NCI-H2107 (cell line): ENCODE measurements at regions not wholly inside any gene's neighbourhood (a gene's known extent, or its start where the extent isn't known, plus 50 kb on each side); places are given as distances from the start of the nearest gene placed in this dataset.
A peak's percentile ranks its signal among the peaks of the same experiment; 100 is the strongest.
"Not testable (repeated sequence)": the region's sequence is repeated elsewhere in the genome, so short reads cannot be mapped to it uniquely, and the experiment has no call there.

ENCODE experiments used
- DNase-seq: peaks from one replicate; lab custom pipeline; 2025; lab: John Stamatoyannopoulos, UW

DNA sequence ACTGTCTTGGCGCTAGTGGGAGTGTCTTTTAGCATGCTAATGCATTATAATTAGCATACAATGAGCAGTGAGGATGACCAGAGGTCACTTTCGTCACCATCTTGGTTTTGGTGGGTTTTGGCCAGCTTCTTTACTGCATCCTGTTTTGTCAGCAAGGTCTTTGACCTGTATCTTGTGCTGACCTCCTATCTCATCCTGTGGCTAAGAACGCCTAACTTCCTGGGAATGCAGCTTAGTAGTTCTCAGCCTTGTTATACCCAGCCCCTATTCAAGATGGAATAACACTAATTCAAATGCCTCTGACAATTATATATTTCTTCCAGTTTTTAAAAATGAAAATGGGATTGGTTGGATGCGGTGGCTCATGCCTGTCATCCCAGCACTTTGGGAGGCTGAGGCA is 92.0 kb upstream of the TMTC4 start:
- DNase-seq: not testable (repeated sequence)

DNA sequence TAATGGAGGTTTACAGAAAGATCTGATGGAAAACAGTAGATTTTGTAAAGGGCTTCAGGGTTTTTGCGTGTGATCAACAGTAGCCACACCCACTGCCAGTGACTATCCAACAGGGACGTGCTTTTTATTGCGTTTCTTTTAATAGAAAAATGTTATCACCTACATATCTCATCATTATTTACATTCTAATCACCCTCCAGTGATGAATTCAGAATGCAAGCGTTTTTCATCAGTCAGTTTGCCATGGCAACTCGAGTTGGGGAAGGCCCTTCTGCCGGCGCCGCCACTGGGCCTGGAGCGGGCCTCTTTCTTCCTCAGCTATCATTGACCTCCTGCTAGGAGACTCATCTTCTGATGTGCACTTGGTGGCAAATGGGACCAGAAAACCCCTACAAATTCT is 90.3 kb upstream of the TMTC4 start:
- DNase-seq: no peak

DNA sequence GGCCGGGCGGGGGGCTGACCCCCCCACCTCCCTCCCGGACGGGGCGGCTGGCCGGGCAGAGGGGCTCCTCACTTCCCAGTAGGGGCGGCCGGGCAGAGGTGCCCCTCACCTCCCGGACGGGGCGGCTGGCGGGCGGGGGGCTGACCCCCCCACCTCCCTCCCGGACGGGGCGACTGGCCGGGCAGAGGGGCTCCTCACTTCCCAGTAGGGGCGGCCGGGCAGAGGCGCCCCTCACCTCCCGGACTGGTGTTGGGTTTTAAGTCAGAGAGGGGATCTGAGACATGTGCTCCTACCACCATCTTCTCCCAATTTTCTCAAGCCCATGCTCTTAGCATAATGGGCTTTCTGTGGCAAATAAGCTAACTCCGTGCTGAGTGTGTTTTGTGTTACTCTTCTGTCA is 87.5 kb upstream of the TMTC4 start:
- not testable (repeated sequence) for DNase-seq

DNA sequence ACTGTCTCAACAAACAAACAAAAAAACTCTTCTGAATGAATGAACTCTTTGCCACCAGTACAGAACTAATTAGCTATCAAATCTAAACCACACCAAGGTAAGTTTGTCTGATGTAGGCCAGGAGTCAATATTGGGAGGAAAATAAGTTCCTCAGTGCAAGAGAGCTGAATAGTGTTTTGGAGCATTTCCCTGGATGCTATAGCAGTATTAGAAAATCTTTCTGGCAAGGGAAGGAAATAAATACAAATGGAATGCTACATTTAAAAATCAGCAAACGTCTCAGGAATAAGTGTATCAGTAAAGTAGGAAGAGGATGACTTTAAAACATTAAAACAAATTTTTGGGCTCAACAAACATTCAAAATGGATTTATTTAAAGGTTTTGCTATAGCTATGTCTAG is 81.3 kb upstream of the TMTC4 start:
- no peak for DNase-seq

DNA sequence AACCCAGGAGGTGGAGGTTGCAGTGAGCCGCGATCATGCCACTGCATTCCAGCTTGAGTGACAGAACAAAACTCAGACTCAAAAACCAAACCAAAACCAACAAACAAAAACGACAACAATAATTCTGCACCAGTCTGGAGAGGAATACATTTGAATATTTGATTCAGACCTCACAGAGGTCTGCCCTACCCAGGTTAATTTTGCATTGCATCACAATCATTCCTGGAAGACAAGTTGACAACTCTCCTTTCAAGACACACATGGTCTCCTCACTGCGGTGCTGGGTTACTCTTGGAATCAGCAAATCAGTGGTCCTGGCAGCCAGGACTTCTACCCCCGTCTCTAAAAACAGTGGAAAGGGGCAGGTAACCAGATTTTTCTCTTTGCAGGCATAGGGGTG is 79.9 kb upstream of the TMTC4 start:
- DNase-seq: no peak

DNA sequence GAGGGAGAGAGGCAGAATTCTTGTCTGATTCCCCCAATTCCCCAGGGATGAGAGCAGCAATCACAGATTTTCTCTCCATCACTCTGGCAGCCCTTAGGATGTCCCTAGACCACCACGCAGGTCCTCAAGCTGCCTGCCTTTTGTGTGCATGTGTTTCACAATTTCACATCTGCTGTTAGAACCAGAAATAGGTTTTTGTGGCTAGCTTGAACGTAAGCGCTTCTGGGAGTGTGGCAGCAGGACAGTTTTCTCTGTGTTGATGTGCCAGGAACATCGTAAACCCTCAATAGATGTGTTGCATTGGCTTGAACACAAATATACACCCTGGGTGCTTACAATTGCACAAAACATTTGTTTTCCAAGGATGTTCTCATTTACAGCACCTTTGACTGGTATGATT is 78.8 kb upstream of the TMTC4 start:
- no peak for DNase-seq

DNA sequence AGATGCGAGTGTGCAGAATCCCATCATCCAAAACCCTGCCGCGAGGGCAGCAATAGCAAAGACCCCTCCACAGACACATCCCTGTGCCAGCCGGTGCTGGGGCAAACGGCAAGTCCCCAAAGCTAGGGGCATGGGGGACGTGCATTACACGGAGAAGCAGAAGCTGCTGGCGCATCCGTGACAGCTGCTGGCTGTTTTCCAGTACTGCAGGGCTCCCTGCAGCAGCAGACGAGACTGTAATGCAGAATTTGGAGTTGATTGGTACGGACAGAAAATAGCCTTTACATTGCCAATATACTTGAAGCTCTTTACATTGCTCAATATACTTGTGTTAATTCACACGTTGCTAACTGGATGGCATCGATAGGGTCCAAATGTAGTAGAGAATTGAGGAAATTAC is 77.2 kb upstream of the TMTC4 start:
- peak; percentile 13 for DNase-seq

DNA sequence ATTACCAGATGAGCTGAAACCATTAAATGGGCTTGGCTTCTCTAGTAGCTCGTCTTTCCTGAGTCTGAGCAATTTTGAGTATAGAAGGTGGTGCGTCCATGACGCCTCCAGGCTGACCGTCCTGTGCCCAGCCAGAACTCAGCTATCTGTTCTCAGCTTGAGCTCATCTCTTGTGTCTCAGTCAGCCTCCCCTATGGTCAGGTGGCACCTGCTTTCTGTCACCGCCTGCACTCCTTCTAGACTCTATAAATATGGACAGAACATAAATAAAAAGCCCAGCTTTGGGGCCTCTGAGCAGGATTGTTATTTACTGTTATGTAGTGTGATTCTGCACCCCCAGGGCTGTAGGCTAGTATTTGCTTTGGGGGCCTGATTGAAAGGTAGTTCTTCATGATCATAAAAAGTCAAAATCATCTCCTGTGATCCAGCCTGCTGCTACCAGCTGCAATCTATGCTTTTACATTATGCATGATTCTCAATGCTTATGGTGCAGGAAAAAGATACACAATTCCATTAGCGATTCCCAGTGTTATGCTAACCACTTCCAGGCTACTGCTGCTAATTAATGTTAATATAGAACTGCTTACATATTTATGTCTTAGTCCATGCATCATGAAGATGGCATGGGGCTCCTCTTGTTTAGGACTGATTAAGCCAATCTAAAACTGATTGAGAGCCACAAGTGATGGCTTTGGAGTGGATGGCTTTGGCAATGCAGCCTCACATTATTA is 72.5 kb upstream of the TMTC4 start:
- no peak for DNase-seq

DNA sequence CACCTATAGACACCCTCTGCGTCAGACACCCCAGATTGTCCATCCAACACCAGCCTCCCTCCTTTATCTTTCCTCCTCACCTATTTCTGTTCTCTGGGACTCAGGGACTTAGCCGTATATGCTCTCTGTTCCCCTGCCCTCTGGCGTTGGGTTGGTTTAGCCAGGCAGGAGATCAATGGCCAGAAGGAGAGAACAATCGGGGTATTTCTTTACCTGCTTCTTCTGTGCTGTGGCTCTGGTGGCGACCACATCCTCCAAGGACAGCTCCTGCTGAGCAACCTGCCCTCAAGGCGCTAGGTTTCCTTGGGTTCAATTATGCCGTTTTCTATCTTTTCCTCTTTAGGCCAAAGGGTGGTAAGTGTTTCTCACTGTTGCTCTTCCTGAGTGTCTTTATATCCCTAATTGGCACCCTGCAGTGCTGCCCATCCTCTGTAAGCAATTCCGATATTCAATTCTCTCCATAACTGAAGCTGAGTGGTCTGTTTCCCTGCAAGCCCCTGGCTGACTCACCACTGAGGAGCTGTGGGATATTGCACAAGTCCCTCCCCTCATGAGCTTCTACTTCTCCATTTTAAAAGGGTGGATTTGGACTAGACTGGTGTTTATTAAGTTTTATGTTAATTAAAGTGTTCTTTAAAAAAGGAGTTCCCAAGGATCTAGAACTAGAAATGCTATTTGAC is 63.7 kb upstream of the TMTC4 start:
- no peak for DNase-seq

DNA sequence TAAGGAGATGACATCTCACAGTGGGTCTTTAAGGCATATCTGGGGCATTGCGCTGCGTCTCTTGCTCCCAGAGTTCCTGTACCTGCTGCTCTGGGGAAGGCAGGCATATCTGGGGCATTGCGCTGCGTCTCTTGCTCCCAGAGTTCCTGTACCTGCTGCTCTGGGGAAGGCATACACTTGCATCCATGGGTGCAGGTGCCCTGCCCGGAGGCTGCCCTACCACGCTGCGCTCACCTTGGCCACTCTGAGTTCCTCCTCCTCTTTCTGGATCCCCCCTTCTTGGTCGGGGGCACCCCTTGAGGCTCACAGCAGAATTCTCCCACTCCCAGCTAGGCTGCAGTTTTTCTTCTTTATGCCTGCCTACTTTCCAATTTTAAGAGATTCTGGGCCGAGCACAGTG is 60.9 kb upstream of the TMTC4 start:
- DNase-seq: no peak

DNA sequence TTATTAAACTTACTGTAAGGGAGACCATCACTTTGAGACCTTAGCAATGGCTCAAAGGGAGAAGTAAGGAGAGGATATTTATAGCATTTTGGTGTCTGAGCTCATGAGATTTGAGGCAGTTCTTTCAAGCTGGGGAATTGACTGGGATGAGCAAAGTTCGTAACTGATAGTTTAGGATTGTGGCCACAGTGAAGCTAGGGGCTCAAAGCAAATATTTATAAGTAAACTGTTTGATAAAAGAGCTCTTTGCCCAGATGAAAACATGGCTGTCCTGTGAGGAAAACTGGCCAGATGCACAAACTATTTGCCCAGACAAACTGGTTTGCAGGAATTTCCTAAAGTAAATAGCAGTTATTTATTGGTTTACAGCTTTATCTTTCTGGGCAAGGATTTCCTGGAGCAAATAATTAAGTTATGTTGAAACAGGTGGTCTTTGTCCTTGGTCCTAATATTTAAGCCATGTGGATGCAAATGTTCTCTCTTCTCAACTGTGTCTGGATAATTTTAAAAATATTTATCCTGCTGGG is 59.7 kb upstream of the TMTC4 start:
- DNase-seq: no peak

DNA sequence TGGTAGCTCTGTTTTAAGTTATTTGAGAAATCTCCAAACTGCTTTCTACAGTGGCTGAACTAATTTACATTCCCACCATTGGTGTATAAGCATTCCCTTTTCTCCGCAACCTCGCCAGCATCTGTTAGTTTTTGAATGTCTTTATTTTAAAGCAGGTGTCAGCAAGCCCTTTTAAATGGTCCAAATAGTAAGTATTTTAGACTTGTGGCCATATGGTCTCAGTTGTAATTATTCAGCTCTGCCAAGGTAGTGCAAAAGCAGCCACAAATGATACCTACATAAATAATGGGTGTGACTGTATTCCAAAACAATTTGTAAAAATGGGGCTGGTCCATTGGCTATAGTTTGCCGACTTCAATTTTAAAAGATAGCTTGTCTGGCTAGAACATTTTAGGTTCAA is 58.7 kb upstream of the TMTC4 start:
- DNase-seq: no peak

DNA sequence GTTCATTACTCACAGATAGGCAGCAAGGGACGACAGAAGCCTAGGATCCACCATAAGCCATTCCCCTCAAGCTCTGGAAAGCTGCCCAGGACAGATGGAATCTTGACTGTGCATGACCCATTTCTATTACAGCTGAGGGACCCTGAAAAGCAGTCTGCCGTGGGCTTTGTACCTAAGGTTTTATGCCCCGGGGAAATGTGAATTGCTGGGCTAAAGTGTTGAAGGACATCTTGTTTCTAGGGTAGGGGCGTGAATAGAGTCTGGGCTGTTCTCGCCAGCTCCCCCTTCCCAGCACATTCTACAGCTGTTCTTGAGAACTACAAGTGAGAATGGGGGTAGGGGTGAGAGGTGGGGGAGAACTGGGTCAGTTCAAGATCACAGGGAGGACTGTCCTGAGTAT is 53.6 kb upstream of the TMTC4 start:
- DNase-seq: no peak

DNA sequence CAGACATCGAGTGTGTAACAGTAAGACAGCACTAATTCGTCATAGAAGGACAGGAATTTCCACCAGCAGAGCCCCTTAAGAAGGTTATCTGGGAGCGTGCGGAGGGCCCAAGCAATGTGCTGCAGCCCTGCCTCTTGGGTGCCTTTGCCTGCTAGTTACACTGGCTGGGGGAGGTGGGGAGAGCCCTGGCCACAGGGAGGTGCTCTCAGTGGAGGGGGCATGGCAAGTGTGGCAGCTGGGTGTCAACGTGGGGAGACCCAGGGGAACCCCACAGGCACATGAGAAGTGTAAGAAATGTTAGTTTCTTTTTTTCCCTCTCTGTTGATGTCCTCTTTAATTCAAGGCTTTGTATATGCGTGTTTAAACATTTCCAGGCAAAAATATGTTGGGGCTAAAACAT is 50.9 kb upstream of the TMTC4 start:
- DNase-seq: no peak

DNA sequence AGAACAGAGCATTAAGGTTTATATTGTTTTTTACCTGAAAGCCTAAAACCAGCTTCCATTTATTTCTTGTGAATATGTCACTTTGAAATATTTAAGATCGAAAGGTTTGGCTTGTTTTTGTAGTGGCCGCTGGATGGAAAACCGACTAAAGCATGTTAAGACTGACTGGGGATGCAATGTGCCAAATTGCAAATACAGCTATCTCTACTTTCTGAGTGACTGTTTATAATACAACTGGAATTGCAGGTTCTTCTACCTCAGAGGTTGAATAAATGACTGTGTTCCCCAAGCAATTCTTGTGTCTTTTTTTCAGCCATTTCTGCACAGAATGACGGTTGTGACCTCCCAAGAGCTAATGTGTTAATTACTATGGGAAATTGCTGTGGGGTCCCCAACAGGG is 50.0 kb upstream of the TMTC4 start:
- no peak for DNase-seq
